HG03439 (cell line): ENCODE measurements at regions not wholly inside any gene's neighbourhood (a gene's known extent, or its start where the extent isn't known, plus 50 kb on each side); places are given as distances from the start of the nearest gene placed in this dataset.

Experiments used
- ATAC-seq: cut with Tn5 transposase; IDR thresholded peaks from one replicate; pipeline ENCODE4 v1.9.1; 2021; ENCODE audit warnings: mild to moderate bottlenecking, moderate library complexity; ENCODE audit not compliant: unreplicated experiment

GRCh38 chr1:149841597-149842238 is 57.6 kb upstream of the BOLA1 start:
- ATAC-seq: peak; percentile 31

DNA sequence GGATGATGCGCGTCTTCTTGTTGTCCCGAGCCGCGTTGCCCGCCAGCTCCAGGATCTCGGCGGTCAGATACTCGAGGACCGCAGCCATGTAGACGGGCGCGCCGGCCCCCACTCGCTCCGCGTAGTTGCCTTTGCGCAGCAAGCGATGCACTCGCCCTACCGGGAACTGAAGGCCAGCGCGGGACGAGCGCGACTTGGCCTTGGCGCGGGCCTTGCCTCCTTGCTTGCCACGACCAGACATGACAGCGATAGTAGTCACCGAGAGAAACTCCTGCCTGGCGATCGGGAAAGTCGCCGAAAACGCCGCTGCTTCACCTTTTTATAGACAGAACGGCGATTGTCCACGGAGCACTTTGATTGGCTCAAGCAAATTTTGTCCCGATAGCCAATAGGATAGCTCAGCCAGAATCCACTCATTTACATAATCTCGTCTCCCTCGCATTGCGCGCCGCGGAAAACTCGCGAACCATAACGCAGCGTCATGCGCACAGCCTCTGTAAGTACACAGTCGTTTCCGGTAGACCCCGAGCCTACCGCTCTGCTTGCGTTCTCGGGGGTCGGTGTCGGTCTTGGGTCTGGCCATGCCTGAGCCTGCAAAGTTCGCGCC is 56.8 kb upstream of the BOLA1 start:
- ATAC-seq: peak; percentile 49

DNA sequence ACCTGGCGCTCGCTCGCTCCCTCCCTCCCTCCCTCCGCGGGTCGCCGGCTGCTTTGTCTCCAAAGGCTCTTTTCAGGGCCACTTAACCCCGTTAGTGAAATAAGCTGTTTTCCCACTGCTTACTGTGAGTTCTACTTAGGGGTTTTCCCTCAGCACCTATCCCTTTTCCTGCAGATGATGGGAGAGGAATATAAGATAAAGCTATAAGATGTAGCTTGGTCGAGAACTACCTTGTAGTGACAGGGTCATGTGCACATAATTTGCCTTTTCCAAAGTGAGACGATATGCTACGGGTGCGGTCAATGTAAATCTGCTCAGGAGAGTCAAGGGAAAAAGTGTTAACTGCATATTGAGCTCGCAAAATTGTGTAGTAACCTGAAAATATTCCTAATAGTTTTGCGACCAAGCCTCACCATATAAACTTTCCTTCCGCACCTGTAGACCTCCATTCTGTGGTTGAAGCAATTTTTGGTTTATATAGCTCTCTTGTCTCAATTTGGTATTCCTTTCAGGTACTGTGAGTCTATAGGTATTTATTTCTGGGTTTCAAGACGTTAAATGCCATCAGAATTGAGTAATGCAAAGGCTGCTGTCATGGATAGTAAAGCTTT is 55.8 kb upstream of the BOLA1 start:
- ATAC-seq: no peak

DNA sequence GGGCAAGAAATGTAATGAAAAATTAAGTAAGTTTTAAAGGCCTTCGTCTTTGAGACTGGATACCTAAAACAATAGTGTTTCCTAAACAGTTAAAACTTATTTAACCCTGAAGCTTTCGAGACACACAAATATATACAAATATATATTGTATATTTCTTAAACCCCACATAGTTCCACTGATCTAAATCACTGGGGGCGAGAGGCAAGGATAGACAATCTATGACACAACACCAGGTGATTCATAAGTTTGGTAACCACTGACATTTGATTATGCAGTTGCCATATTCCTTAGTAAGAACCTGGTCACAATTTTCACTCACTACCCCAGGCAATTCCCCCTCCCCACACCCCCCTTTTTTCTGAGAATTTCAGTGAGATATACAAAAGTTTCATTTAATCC is 55.3 kb upstream of the BOLA1 start:
- no peak for ATAC-seq

GRCh38 chr1:149844650-149845255 is 54.6 kb upstream of the BOLA1 start:
- ATAC-seq: no peak

DNA sequence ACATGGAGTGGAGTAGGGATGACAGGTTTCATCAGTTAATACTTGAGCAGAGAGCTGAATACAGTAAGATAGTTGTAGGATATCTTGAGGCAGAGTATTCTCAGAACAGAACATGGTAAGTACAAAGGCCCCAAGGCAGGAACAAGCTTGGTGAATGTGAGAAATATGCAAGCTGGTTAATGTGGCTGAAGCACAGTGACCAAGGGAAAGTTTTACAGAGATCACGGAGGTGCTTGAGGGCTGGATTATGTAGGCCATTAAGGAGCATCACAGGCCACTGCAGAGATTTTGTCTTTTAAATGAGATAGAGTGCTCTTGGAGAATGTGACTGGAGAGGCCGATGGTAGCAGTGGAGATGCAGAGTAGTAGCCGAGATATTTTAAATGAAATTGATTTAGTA is 54.0 kb upstream of the BOLA1 start:
- ATAC-seq: no peak

GRCh38 chr1:149846042-149846441 is 53.3 kb upstream of the BOLA1 start:
- no peak for ATAC-seq

GRCh38 chr1:149846593-149847466 is 52.5 kb upstream of the BOLA1 start:
- no peak for ATAC-seq

- ATAC-seq: no peak
Measured at GRCh38 chr1:149848340-149849110, 50.8 kb upstream of the BOLA1 start.

DNA sequence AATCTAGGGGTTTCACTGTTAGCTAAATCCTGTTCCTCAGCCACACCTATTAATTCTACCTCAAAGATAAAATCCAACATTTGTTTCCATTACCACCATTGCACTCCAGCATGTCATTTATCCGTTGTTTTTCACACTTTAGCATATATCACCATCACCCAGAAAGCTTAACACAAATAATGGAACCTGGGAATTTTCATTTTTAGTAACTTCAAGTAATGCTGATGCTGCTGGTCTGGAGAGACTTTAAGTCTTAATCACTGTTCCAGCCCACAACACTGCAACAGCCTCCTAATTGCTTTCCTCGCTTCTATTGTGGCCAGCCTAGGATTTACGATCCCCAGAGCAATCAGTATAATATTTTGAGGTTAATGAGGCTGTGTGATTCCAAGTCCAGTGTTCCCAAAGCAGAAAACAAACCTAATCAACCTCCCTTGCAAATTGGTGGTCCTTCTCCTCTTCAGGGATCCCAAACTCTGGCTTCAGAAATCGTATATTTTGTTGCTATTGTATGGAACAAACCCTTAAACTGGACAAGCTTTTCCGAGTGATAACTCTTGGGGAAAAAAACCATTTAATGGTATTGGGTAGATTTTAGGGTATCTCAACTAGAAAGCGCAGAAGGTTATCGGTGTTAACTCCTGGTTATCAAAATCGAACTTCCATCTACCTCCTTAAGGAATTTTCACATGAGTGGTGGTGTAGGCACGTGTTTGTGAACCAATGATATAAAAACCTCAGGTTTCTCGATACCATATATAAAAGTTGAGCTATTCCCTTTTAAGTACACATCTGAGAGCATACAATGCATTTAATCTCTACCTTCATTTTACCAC is 50.0 kb upstream of the BOLA1 start:
- no peak for ATAC-seq
